ENCODE measurements at regions not wholly inside any gene's neighbourhood (a gene's known extent, or its start where the extent isn't known, plus 50 kb on each side); places are given as distances from the start of the nearest gene placed in this dataset. TPM values are rescaled to one million over a fixed set of nuclear protein-coding genes. Genes with fewer than 3 reads are reported as not detected.

DNA sequence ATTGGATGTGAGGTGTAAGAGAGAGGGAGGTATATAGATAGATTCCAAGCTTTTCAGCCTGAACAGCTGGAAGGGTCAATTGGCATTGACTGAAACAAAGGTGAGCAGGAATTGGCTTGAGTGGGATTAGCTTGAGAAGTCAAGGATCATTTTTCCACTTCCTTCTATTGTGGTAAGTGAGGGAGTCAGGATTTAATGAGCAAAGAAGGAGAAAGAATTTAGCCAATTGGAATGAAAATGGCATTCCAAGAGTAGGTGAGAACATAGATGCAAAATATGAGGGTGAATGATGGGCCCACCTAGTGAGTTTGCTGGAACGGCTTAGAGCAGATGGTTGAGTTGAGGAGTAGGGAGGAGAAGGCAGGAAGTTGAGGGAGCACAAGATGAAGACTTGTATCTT lies 56.5 kb upstream of the ETV6 start:
- 92 to 95% methylated on average over 1 of the region's 1 CpG for WGBS, 2 experiments (ENCODE audit: low coverage in 1 of 2, low lambda C conversion rate in 2 of 2, missing lambda C conversion rate in 2 of 2)
- DNase-seq = no peak
- in situ Hi-C loops (cut with MboI) = loop anchor here (25.0 kb wide), 1 partner anchor 1119 kb away; the partner anchor contains the start of gene CDKN1B

DNA sequence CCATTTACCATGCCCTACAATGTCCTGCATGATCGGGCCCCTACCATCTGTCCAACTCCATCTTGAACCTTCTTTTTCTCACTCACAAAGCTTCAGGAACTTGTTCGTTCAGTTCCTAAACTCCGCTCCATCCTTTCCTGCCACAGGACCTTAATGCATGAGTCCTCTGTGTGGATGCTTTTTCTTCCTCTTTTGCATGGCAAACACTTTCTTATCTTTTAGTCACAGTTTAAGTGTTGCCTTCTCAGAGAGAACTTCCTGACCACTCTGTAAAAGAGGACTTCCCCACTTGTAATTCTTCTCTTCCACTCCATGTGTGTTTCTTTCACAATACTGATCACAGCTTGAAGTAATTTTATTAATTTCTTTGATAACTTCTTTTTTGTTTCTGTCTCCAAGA lies 54.4 kb upstream of the ETV6 start:
- in situ Hi-C loops (cut with MboI) = loop anchor here (25.0 kb wide), 1 partner anchor 1117 kb away; the partner anchor contains the start of gene CDKN1B
- no peaks in the 10 kb centered on the region for H3K9me2 ChIP-seq (ENCODE audit: insufficient read depth)

More for the DNA sequence above, 56.5 kb upstream of the ETV6 start:
- Histone ChIP-seq H3K4me3 (no peak overlapping the region), H3K36me3 (ENCODE audit: low read depth) (no peaks in the 10 kb centered on the region), H3K4me1 (ENCODE audit: insufficient read depth) (0 out of 2 replicates have a peak, but pooled peaks cover 8% of the 10 kb centered on the region), H3K4me2 (ENCODE audit: unreplicated experiment) (no peak overlapping the region), H4K20me1 (ENCODE audit: insufficient read depth) (no peaks in the 10 kb centered on the region), H3K27ac (no peak overlapping the region), H3K27me3 (replicated peaks; ENCODE audit: insufficient read depth) (no peaks in the 10 kb centered on the region; the same call in 1 of the 2 replicates), H3K9ac (no peak overlapping the region), H2AFZ (no peak overlapping the region), H3K9me3 (ENCODE audit: low read depth) (no peaks in the 10 kb centered on the region), H3F3A (ENCODE audit: insufficient read depth) (peaks cover 7% of the 10 kb centered on the region; the same call in 1 of the 2 replicates), H3K9me2 (ENCODE audit: insufficient read depth) (no peaks in the 10 kb centered on the region), H3K79me2 (ENCODE audit: insufficient read depth) (no peaks in the 10 kb centered on the region)
- TF ChIP-seq EZH2phosphoT487 (IDR thresholded peaks at IDR 0.05; ENCODE audit: insufficient read depth, low read depth) (no peak), EZH2 (IDR thresholded peaks at IDR 0.05; ENCODE audit: insufficient read depth, poor library complexity, severe bottlenecking) (no peak)

DNA sequence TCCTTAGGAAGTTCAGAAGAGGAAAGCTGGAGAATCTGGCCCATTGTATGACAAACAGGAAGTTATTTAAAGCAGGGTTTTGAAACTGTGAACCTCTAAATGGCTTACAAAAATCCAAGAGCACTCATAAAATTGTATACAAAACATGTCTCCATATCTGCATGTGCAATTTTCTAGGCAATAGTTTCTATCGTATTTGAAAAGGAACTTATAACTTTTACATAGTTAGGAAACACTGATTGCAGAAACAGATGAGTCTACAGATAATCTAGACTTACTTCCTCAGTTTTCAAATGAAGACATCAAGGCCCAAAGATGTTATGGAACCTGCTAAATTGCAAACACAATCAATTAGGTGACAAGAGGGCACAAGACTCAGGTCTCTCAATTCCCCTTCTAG lies 53.3 kb upstream of the ETV6 start:
- no peak overlapping the region for H2AFZ ChIP-seq
- H3K27me3 ChIP-seq (replicated peaks; ENCODE audit: insufficient read depth) = no peaks in the 10 kb centered on the region; the same call in 1 of the 2 replicates
- H3K9me2 ChIP-seq (ENCODE audit: insufficient read depth) = no peaks in the 10 kb centered on the region
- no peak overlapping the region for H3K9ac ChIP-seq
- H3K4me1 ChIP-seq (ENCODE audit: insufficient read depth) = no peaks in the 10 kb centered on the region
- no peaks in the 10 kb centered on the region for H3K36me3 ChIP-seq (ENCODE audit: low read depth)
- 66 to 81% methylated on average over 1 of the region's 1 CpG for WGBS, 2 experiments (ENCODE audit: low coverage in 1 of 2, low lambda C conversion rate in 2 of 2, missing lambda C conversion rate in 2 of 2)
- no peaks in the 10 kb centered on the region for H3K9me3 ChIP-seq (ENCODE audit: low read depth)
- TF ChIP-seq EZH2phosphoT487 (IDR thresholded peaks at IDR 0.05; ENCODE audit: insufficient read depth, low read depth) (no peak), EZH2 (IDR thresholded peaks at IDR 0.05; ENCODE audit: insufficient read depth, poor library complexity, severe bottlenecking) (no peak)
- H3F3A ChIP-seq (ENCODE audit: insufficient read depth) = no peaks in the 10 kb centered on the region
- no peak for DNase-seq
- no peak overlapping the region for H3K4me3 ChIP-seq
- no peaks in the 10 kb centered on the region for H3K79me2 ChIP-seq (ENCODE audit: insufficient read depth)
- in situ Hi-C loops (cut with MboI) = loop anchor here (25.0 kb wide), 1 partner anchor 1116 kb away; the partner anchor contains the start of gene CDKN1B
- H3K27ac ChIP-seq = no peak overlapping the region
- no peak overlapping the region for H3K4me2 ChIP-seq (ENCODE audit: unreplicated experiment)
- no peaks in the 10 kb centered on the region for H4K20me1 ChIP-seq (ENCODE audit: insufficient read depth)

More for the DNA sequence above, 54.4 kb upstream of the ETV6 start:
- Histone ChIP-seq H3K9me3 (ENCODE audit: low read depth) (no peaks in the 10 kb centered on the region), H3K27me3 (replicated peaks; ENCODE audit: insufficient read depth) (no peaks in the 10 kb centered on the region; the same call in 1 of the 2 replicates), H3F3A (ENCODE audit: insufficient read depth) (peaks cover 4% of the 10 kb centered on the region; the same call in 1 of the 2 replicates), H3K4me2 (ENCODE audit: unreplicated experiment) (no peak overlapping the region), H4K20me1 (ENCODE audit: insufficient read depth) (no peaks in the 10 kb centered on the region), H3K9ac (no peak overlapping the region), H3K36me3 (ENCODE audit: low read depth) (no peaks in the 10 kb centered on the region), H3K4me1 (ENCODE audit: insufficient read depth) (0 out of 2 replicates have a peak, but pooled peaks cover 5% of the 10 kb centered on the region), H2AFZ (no peak overlapping the region), H3K27ac (no peak overlapping the region), H3K79me2 (ENCODE audit: insufficient read depth) (no peaks in the 10 kb centered on the region), H3K4me3 (no peak overlapping the region)
- no peak for TF ChIP-seq EZH2phosphoT487 (IDR thresholded peaks at IDR 0.05; ENCODE audit: insufficient read depth, low read depth)
- WGBS, 2 experiments (ENCODE audit: low coverage in 1 of 2, low lambda C conversion rate in 2 of 2, missing lambda C conversion rate in 2 of 2) = 50 to 56% methylated on average over 3 of the region's 3 CpGs
- DNase-seq = no peak

DNA sequence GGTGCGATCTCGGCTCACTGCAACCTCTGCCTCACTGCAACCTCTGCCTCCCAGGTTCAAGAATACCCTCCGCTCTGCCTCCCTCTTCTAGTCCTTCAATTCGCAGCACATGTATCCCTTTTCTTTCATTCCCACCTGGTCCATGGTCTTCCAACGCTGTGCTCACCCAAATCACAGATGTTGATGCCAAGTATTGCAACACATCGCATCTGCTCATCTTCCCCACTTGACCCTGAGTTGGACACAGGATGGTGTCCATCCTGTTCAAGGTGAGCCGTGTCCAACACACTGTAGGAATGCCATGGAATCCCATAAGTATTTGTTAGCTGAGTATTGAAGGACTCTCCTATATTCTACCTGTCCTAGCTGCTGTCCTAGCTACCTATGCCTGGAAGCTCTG lies 50.6 kb upstream of the ETV6 start:
- Histone ChIP-seq H3K79me2 (ENCODE audit: insufficient read depth) (no peaks in the 10 kb centered on the region), H3K4me1 (ENCODE audit: insufficient read depth) (no peaks in the 10 kb centered on the region), H4K20me1 (ENCODE audit: insufficient read depth) (no peaks in the 10 kb centered on the region), H3K9me3 (ENCODE audit: low read depth) (no peaks in the 10 kb centered on the region), H3F3A (ENCODE audit: insufficient read depth) (no peaks in the 10 kb centered on the region), H3K4me3 (no peak overlapping the region), H3K27me3 (replicated peaks; ENCODE audit: insufficient read depth) (no peaks in the 10 kb centered on the region; the same call in 1 of the 2 replicates), H3K27ac (no peak overlapping the region), H3K9me2 (ENCODE audit: insufficient read depth) (no peaks in the 10 kb centered on the region), H2AFZ (no peak overlapping the region), H3K9ac (no peak overlapping the region), H3K36me3 (ENCODE audit: low read depth) (no peaks in the 10 kb centered on the region), H3K4me2 (ENCODE audit: unreplicated experiment) (no peak overlapping the region)
- WGBS, 2 experiments (ENCODE audit: low coverage in 1 of 2, low lambda C conversion rate in 2 of 2, missing lambda C conversion rate in 2 of 2) = 50 to 58% methylated on average over 7 of the region's 7 CpGs
- TF ChIP-seq EZH2 (IDR thresholded peaks at IDR 0.05; ENCODE audit: insufficient read depth, poor library complexity, severe bottlenecking) (no peak), EZH2phosphoT487 (IDR thresholded peaks at IDR 0.05; ENCODE audit: insufficient read depth, low read depth) (no peak)
- DNase-seq = no peak
- in situ Hi-C loops (cut with MboI) = loop anchor here (25.0 kb wide), 1 partner anchor 1113 kb away; the partner anchor contains the start of gene CDKN1B

Small RNAs in the stretch of these regions (small RNA-seq; reads per million reads assigned to genes)
- gene AC007450.3 (ENCODE audit: low read depth, low replicate concordance) = not detected
- gene HIGD1AP8 (ENCODE audit: low read depth, low replicate concordance) = not detected
- not detected for gene RNU7-60P (ENCODE audit: low read depth, low replicate concordance)

Measured in GM23248 (cell line).